GM23338 (cell line): ENCODE measurements at regions not wholly inside any gene's neighbourhood (a gene's known extent, or its start where the extent isn't known, plus 50 kb on each side); places are given as distances from the start of the nearest gene placed in this dataset.

Experiments
- ATAC-seq: fragments of 200-7000 bp; cut with Tn5 transposase; 3 replicates; pipeline ENCODE4 v1.9.1; 2020
- DNase-seq: peaks from one replicate; pipeline ENCODE4 v3.0.0-alpha.2; 2015; ENCODE audit warnings: low spot score
- H2AFZ ChIP-seq: fragments of 200-600 bp; sonication (generic); 2 replicates; pipeline ENCODE4 v1.8.0; 2016; ENCODE audit warnings: antibody characterized with exemption, mild to moderate bottlenecking, moderate library complexity
- H3F3A ChIP-seq: fragments of 200-600 bp; sonication (generic); replicated peaks from 2 replicates; pipeline ENCODE4 v1.8.0; 2017; ENCODE audit warnings: antibody characterized with exemption, mixed run types, low read depth
- H3K27ac ChIP-seq: fragments of 200-600 bp; sonication (generic); 2 replicates; pipeline ENCODE4 v1.6.1; 2016; ENCODE audit warnings: low read depth
- H3K27me3 ChIP-seq: fragments of 200-600 bp; sonication (generic); 2 replicates; pipeline ENCODE4 v1.8.0; 2016; ENCODE audit warnings: mild to moderate bottlenecking, mixed run types, moderate library complexity; ENCODE audit not compliant: insufficient read depth
- H3K36me3 ChIP-seq: fragments of 200-600 bp; sonication (generic); 2 replicates; pipeline ENCODE4 v1.8.0; 2016; ENCODE audit warnings: mild to moderate bottlenecking; ENCODE audit not compliant: insufficient read depth
- H3K4me1 ChIP-seq: fragments of 200-600 bp; sonication (generic); 2 replicates; pipeline ENCODE4 v1.8.0; 2016; ENCODE audit warnings: mild to moderate bottlenecking, moderate library complexity; ENCODE audit not compliant: insufficient read depth
- H3K4me2 ChIP-seq: fragments of 200-600 bp; sonication (generic); 2 replicates; pipeline ENCODE4 v1.7.1; 2017; ENCODE audit warnings: mixed run types
- H3K4me3 ChIP-seq: fragments of 200-600 bp; sonication (generic); 2 replicates; pipeline ENCODE4 v1.6.1; 2016; ENCODE audit warnings: mixed run types
- H3K79me2 ChIP-seq: fragments of 200-600 bp; sonication (generic); replicated peaks from 2 replicates; pipeline ENCODE4 v1.8.0; 2017; ENCODE audit warnings: mild to moderate bottlenecking; ENCODE audit not compliant: insufficient read depth
- H3K9me2 ChIP-seq: fragments of 200-600 bp; sonication (generic); 2 replicates; pipeline ENCODE4 v1.8.0; 2017; ENCODE audit not compliant: insufficient read depth
- H4K20me1 ChIP-seq: fragments of 200-600 bp; sonication (generic); replicated peaks from 2 replicates; pipeline ENCODE4 v1.8.0; 2017; ENCODE audit warnings: mild to moderate bottlenecking; ENCODE audit not compliant: insufficient read depth
- H3K27ac Mint-ChIP-seq: 2 replicates; pipeline ENCODE4 v1.8.0; 2020; ENCODE audit warnings: inconsistent platforms, mild to moderate bottlenecking, moderate library complexity, mixed read lengths
- H3K27me3 Mint-ChIP-seq: 3 replicates; pipeline ENCODE4 v1.8.0; 2022; ENCODE audit warnings: low read depth, mild to moderate bottlenecking, moderate library complexity, mixed read lengths, inconsistent platforms; ENCODE audit not compliant: insufficient read depth, poor library complexity
- H3K36me3 Mint-ChIP-seq: 3 replicates; pipeline ENCODE4 v1.8.0; 2021; ENCODE audit warnings: low read depth, mild to moderate bottlenecking, inconsistent platforms, moderate library complexity, mixed read lengths
- H3K4me1 Mint-ChIP-seq: 3 replicates; pipeline ENCODE4 v1.8.0; 2020; ENCODE audit warnings: mild to moderate bottlenecking, inconsistent platforms, mixed read lengths
- H3K4me3 Mint-ChIP-seq: 3 replicates; pipeline ENCODE4 v1.8.0; 2021; ENCODE audit warnings: moderate library complexity, mild to moderate bottlenecking, inconsistent platforms, mixed read lengths
- H3K9me3 Mint-ChIP-seq: 3 replicates; pipeline ENCODE4 v1.8.0; 2020; ENCODE audit warnings: moderate library complexity, mild to moderate bottlenecking, inconsistent platforms, mixed read lengths
- CREB1 ChIP-seq: fragments of 250-450 bp; sonication (Bioruptor Pico); IDR thresholded peaks from 2 replicates; pipeline ENCODE4 v1.5.0; 2020; ENCODE audit warnings: low read depth, mild to moderate bottlenecking, moderate library complexity
- EZH2 ChIP-seq: fragments of 200-600 bp; sonication (generic); IDR thresholded peaks from one replicate; pipeline ENCODE4 v1.8.0; 2017; ENCODE audit warnings: antibody characterized with exemption, mild to moderate bottlenecking, low read depth; ENCODE audit not compliant: unreplicated experiment
- EZH2phosphoT487 ChIP-seq: fragments of 200-600 bp; sonication (generic); IDR thresholded peaks from one replicate; pipeline ENCODE4 v1.8.1; 2018; ENCODE audit warnings: antibody characterized with exemption; ENCODE audit not compliant: unreplicated experiment
- JUNB ChIP-seq: IDR thresholded peaks from one replicate; pipeline ENCODE4 v1.6.1; 2016; ENCODE audit warnings: antibody characterized with exemption; ENCODE audit not compliant: unreplicated experiment
- NANOG ChIP-seq: IDR thresholded peaks from 2 replicates; pipeline ENCODE4 v1.6.1; 2016; ENCODE audit warnings: antibody characterized with exemption, borderline replicate concordance
- POLR2AphosphoS5 ChIP-seq: IDR thresholded peaks from 2 replicates; pipeline ENCODE4 v1.6.1; 2016; ENCODE audit warnings: antibody characterized with exemption, low read depth
- STAT1 ChIP-seq: IDR thresholded peaks from one replicate; pipeline ENCODE4 v1.6.1; 2016; ENCODE audit warnings: antibody characterized with exemption; ENCODE audit not compliant: unreplicated experiment
- ZNF114 ChIP-seq: fragments of 250-450 bp; sonication (Bioruptor Pico); IDR thresholded peaks from 2 replicates; pipeline ENCODE4 v1.5.0; 2020; ENCODE audit warnings: mild to moderate bottlenecking, moderate library complexity
- ZNF331 ChIP-seq: fragments of 250-450 bp; sonication (Bioruptor Pico); IDR thresholded peaks from 2 replicates; pipeline ENCODE4 v1.5.0; 2020; ENCODE audit warnings: low read depth, mild to moderate bottlenecking, moderate library complexity
- TF ChIP-seq, protein P1 (sequence below), 2 experiments: fragments of 200-600 bp in 1 of 2; sonication (generic) in 1 of 2; conservative IDR thresholded peaks; 2 replicates each; pipeline versions ENCODE4 v1.5.1 to v1.6.1; 2016 to 2017; ENCODE audit warnings: antibody characterized with exemption in 2 of 2, low read depth in 2 of 2, mild to moderate bottlenecking in 2 of 2, moderate library complexity in 1 of 2
- TF ChIP-seq, protein P2 (sequence below): IDR thresholded peaks from 2 replicates; pipeline ENCODE4 v1.6.1; 2016; ENCODE audit warnings: antibody characterized with exemption
- TF ChIP-seq, protein P3 (sequence below): fragments of 250-450 bp; sonication (Bioruptor Pico); IDR thresholded peaks from 2 replicates; pipeline ENCODE4 v1.5.0; 2020; ENCODE audit warnings: mild to moderate bottlenecking, moderate library complexity
- TF ChIP-seq, protein P4 (sequence below): IDR thresholded peaks from one replicate; pipeline ENCODE4 v1.6.1; 2018; ENCODE audit warnings: antibody characterized with exemption; ENCODE audit not compliant: unreplicated experiment

DNA sequence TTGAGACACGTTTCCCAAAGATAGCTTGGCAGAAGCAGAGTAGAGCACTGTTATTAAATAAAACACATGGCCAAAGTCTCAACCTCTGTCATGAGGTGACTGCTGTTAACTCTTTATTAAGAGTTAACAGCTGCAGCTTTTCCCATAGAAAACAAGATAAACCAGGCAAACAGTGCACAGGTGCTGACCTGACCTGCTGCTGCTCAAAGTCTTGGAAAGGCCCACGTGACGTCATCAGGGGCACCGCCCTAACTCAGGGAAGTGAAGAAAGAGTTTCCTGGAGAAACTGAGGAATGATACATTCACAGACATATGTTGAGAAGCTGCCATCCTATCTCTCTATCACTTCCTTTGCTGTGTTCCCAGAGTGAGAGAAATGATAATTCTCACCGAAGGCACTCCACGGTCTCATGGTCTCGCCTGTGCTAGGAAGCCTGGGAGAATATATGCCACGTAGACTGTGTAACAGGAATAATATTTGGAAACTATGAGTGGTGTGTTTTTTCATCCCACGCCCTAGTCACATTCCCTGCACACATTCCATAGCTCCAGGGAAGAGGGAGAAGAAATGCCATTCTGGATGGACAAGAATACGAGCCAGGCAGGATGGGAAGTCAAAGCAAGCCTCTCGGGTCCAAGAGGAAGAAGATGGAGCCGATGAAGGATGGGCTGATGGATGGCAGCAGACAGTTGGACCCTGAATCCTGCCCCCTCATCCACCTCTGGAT lies 146.2 kb upstream of the NFE2L3 start:
- H3K79me2 ChIP-seq = no peaks in the 10 kb centered on the region
- peaks cover 3% of the 10 kb centered on the region for H3K27me3 Mint-ChIP-seq
- no peak for TF ChIP-seq STAT1
- TF ChIP-seq, protein P1, sequence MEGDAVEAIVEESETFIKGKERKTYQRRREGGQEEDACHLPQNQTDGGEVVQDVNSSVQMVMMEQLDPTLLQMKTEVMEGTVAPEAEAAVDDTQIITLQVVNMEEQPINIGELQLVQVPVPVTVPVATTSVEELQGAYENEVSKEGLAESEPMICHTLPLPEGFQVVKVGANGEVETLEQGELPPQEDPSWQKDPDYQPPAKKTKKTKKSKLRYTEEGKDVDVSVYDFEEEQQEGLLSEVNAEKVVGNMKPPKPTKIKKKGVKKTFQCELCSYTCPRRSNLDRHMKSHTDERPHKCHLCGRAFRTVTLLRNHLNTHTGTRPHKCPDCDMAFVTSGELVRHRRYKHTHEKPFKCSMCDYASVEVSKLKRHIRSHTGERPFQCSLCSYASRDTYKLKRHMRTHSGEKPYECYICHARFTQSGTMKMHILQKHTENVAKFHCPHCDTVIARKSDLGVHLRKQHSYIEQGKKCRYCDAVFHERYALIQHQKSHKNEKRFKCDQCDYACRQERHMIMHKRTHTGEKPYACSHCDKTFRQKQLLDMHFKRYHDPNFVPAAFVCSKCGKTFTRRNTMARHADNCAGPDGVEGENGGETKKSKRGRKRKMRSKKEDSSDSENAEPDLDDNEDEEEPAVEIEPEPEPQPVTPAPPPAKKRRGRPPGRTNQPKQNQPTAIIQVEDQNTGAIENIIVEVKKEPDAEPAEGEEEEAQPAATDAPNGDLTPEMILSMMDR (conservative IDR thresholded peaks at IDR 0.05; ENCODE audit: low read depth in 2 of 2) = no peak
- TF ChIP-seq CREB1 (CRISPR knock-in tag) = no peak
- TF ChIP-seq, protein P2, sequence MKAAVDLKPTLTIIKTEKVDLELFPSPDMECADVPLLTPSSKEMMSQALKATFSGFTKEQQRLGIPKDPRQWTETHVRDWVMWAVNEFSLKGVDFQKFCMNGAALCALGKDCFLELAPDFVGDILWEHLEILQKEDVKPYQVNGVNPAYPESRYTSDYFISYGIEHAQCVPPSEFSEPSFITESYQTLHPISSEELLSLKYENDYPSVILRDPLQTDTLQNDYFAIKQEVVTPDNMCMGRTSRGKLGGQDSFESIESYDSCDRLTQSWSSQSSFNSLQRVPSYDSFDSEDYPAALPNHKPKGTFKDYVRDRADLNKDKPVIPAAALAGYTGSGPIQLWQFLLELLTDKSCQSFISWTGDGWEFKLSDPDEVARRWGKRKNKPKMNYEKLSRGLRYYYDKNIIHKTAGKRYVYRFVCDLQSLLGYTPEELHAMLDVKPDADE = no peak
- no peak for TF ChIP-seq EZH2phosphoT487
- TF ChIP-seq, protein P3, sequence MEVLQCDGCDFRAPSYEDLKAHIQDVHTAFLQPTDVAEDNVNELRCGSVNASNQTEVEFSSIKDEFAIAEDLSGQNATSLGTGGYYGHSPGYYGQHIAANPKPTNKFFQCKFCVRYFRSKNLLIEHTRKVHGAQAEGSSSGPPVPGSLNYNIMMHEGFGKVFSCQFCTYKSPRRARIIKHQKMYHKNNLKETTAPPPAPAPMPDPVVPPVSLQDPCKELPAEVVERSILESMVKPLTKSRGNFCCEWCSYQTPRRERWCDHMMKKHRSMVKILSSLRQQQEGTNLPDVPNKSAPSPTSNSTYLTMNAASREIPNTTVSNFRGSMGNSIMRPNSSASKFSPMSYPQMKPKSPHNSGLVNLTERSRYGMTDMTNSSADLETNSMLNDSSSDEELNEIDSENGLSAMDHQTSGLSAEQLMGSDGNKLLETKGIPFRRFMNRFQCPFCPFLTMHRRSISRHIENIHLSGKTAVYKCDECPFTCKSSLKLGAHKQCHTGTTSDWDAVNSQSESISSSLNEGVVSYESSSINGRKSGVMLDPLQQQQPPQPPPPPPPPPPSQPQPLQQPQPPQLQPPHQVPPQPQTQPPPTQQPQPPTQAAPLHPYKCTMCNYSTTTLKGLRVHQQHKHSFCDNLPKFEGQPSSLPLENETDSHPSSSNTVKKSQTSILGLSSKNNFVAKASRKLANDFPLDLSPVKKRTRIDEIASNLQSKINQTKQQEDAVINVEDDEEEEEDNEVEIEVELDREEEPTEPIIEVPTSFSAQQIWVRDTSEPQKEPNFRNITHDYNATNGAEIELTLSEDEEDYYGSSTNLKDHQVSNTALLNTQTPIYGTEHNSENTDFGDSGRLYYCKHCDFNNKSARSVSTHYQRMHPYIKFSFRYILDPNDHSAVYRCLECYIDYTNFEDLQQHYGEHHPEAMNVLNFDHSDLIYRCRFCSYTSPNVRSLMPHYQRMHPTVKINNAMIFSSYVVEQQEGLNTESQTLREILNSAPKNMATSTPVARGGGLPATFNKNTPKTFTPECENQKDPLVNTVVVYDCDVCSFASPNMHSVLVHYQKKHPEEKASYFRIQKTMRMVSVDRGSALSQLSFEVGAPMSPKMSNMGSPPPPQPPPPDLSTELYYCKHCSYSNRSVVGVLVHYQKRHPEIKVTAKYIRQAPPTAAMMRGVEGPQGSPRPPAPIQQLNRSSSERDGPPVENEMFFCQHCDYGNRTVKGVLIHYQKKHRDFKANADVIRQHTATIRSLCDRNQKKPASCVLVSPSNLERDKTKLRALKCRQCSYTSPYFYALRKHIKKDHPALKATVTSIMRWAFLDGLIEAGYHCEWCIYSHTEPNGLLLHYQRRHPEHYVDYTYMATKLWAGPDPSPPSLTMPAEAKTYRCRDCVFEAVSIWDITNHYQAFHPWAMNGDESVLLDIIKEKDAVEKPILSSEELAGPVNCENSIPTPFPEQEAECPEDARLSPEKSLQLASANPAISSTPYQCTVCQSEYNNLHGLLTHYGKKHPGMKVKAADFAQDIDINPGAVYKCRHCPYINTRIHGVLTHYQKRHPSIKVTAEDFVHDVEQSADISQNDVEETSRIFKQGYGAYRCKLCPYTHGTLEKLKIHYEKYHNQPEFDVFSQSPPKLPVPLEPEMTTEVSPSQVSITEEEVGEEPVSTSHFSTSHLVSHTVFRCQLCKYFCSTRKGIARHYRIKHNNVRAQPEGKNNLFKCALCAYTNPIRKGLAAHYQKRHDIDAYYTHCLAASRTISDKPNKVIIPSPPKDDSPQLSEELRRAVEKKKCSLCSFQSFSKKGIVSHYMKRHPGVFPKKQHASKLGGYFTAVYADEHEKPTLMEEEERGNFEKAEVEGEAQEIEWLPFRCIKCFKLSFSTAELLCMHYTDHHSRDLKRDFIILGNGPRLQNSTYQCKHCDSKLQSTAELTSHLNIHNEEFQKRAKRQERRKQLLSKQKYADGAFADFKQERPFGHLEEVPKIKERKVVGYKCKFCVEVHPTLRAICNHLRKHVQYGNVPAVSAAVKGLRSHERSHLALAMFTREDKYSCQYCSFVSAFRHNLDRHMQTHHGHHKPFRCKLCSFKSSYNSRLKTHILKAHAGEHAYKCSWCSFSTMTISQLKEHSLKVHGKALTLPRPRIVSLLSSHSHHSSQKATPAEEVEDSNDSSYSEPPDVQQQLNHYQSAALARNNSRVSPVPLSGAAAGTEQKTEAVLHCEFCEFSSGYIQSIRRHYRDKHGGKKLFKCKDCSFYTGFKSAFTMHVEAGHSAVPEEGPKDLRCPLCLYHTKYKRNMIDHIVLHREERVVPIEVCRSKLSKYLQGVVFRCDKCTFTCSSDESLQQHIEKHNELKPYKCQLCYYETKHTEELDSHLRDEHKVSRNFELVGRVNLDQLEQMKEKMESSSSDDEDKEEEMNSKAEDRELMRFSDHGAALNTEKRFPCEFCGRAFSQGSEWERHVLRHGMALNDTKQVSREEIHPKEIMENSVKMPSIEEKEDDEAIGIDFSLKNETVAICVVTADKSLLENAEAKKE (CRISPR knock-in tag) = no peak
- no peak for TF ChIP-seq POLR2AphosphoS5
- no peak for TF ChIP-seq ZNF114
- no peak for TF ChIP-seq NANOG
- TF ChIP-seq, protein P4, sequence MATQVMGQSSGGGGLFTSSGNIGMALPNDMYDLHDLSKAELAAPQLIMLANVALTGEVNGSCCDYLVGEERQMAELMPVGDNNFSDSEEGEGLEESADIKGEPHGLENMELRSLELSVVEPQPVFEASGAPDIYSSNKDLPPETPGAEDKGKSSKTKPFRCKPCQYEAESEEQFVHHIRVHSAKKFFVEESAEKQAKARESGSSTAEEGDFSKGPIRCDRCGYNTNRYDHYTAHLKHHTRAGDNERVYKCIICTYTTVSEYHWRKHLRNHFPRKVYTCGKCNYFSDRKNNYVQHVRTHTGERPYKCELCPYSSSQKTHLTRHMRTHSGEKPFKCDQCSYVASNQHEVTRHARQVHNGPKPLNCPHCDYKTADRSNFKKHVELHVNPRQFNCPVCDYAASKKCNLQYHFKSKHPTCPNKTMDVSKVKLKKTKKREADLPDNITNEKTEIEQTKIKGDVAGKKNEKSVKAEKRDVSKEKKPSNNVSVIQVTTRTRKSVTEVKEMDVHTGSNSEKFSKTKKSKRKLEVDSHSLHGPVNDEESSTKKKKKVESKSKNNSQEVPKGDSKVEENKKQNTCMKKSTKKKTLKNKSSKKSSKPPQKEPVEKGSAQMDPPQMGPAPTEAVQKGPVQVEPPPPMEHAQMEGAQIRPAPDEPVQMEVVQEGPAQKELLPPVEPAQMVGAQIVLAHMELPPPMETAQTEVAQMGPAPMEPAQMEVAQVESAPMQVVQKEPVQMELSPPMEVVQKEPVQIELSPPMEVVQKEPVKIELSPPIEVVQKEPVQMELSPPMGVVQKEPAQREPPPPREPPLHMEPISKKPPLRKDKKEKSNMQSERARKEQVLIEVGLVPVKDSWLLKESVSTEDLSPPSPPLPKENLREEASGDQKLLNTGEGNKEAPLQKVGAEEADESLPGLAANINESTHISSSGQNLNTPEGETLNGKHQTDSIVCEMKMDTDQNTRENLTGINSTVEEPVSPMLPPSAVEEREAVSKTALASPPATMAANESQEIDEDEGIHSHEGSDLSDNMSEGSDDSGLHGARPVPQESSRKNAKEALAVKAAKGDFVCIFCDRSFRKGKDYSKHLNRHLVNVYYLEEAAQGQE = no peak
- no peak for TF ChIP-seq ZNF331 (CRISPR knock-in tag)
- TF ChIP-seq EZH2 = no peak
- no peak for TF ChIP-seq JUNB
- DNase-seq (no peak), ATAC-seq (no peak)
- peaks cover 30% of the 10 kb centered on the region for H3K9me3 Mint-ChIP-seq
- H4K20me1 ChIP-seq = no peaks in the 10 kb centered on the region
- H3K9me2 ChIP-seq = no peaks in the 10 kb centered on the region; the same call in 1 of the 2 replicates
- H3K4me1 Mint-ChIP-seq = no peaks in the 10 kb centered on the region
- no peaks in the 10 kb centered on the region for H3K4me1 ChIP-seq
- no peak overlapping the region for H3K4me3 Mint-ChIP-seq
- no peaks in the 10 kb centered on the region for H3K27me3 ChIP-seq
- H3K27ac Mint-ChIP-seq = no peak overlapping the region
- no peak overlapping the region for H3K27ac ChIP-seq
- H2AFZ ChIP-seq = no peak overlapping the region
- peaks cover 10% of the 10 kb centered on the region for H3F3A ChIP-seq
- H3K36me3 Mint-ChIP-seq = peaks cover 13% of the 10 kb centered on the region
- H3K4me3 ChIP-seq = no peak overlapping the region
- H3K4me2 ChIP-seq = no peak overlapping the region
- peaks cover 5% of the 10 kb centered on the region; the same call in 1 of the 2 replicates for H3K36me3 ChIP-seq
